NB4 (cell line): ENCODE measurements at regions not wholly inside any gene's neighbourhood (a gene's known extent, or its start where the extent isn't known, plus 50 kb on each side); places are given as distances from the start of the nearest gene placed in this dataset.
"Not testable (repeated sequence)": the region's sequence is repeated elsewhere in the genome, so short reads cannot be mapped to it uniquely, and the experiment has no call there.

Source experiments
- DNase-seq: peaks from one replicate; pipeline ENCODE4 v3.0.0; 2010; ENCODE audit warnings: low read depth
- H3K4me3 ChIP-seq: one replicate; pipeline ENCODE4 v1.5.1; 2011; ENCODE audit warnings: mild to moderate bottlenecking, low read depth, low read length, moderate library complexity
- CTCF ChIP-seq: IDR thresholded peaks from one replicate; pipeline ENCODE4 v1.5.1; 2012; ENCODE audit warnings: low read depth, low read length
- MAX ChIP-seq: IDR thresholded peaks from 2 replicates; pipeline ENCODE4 v1.6.1; 2011; ENCODE audit warnings: low read depth, low read length
- MYC ChIP-seq: IDR thresholded peaks from 2 replicates; pipeline ENCODE4 v1.6.1; 2011; ENCODE audit warnings: low read depth, low read length
- POLR2A ChIP-seq: IDR thresholded peaks from 2 replicates; pipeline ENCODE4 v1.6.1; 2011; ENCODE audit warnings: mild to moderate bottlenecking; ENCODE audit not compliant: insufficient read length; ENCODE audit errors: extremely low read depth

GRCh38 chr2:75846683-75847190 is 136.0 kb upstream of the GCFC2 start:
- H3K4me3 ChIP-seq = no peak overlapping the region
- TF ChIP-seq POLR2A (no peak), MYC (no peak), CTCF (no peak), MAX (no peak)
- DNase-seq = no peak

- no peak overlapping the region for H3K4me3 ChIP-seq
- DNase-seq = no peak
- no peak for TF ChIP-seq POLR2A
- TF ChIP-seq MYC = no peak
- TF ChIP-seq MAX = no peak
- no peak for TF ChIP-seq CTCF
Measured at GRCh38 chr2:75844651-75845050, 133.9 kb upstream of the GCFC2 start.

GRCh38 chr2:75834588-75834987 is 123.9 kb upstream of the GCFC2 start:
- DNase-seq = not testable (repeated sequence)

GRCh38 chr2:75833386-75833785 is 122.7 kb upstream of the GCFC2 start:
- no peak overlapping the region for H3K4me3 ChIP-seq
- DNase-seq = no peak
- no peak for TF ChIP-seq CTCF
- TF ChIP-seq POLR2A = no peak
- no peak for TF ChIP-seq MYC
- no peak for TF ChIP-seq MAX

More at GRCh38 chr2:75834588-75834987, 123.9 kb upstream of the GCFC2 start:
- H3K4me3 ChIP-seq = not testable (repeated sequence)

- H3K4me3 ChIP-seq = no peak overlapping the region
- DNase-seq = no peak
- TF ChIP-seq MYC (no peak), POLR2A (no peak), CTCF (no peak), MAX (no peak)
Measured at GRCh38 chr2:75828826-75829225, 118.1 kb upstream of the GCFC2 start.

- DNase-seq, H3K4me3 ChIP-seq: not testable (repeated sequence)
Measured at GRCh38 chr2:75823515-75823914, 112.8 kb upstream of the GCFC2 start.

- TF ChIP-seq MAX (no peak), CTCF (no peak), POLR2A (no peak), MYC (no peak)
- no peak overlapping the region for H3K4me3 ChIP-seq
- DNase-seq = no peak
Measured at GRCh38 chr2:75822336-75822735, 111.6 kb upstream of the GCFC2 start.
